HEK293 (cell line): ENCODE measurements at regions not wholly inside any gene's neighbourhood (a gene's known extent, or its start where the extent isn't known, plus 50 kb on each side); places are given as distances from the start of the nearest gene placed in this dataset.

ENCODE experiments used
- KLF7 ChIP-seq: fragments of 450-650 bp; formaldehyde crosslinking; IDR thresholded peaks from 2 replicates; pipeline ENCODE4 v1.5.1; 2016; ENCODE audit warnings: missing biosample characterization, missing genetic modification characterization, borderline replicate concordance
- MYNN ChIP-seq: fragments of 450-650 bp; formaldehyde crosslinking; IDR thresholded peaks from 2 replicates; pipeline ENCODE4 v1.5.1; 2016; ENCODE audit warnings: missing biosample characterization, missing genetic modification characterization, borderline replicate concordance
- TCF7L2 ChIP-seq: IDR thresholded peaks from 2 replicates; pipeline ENCODE4 v1.6.1; 2011; ENCODE audit warnings: low read depth, mild to moderate bottlenecking, inconsistent platforms, low read length, moderate library complexity, borderline replicate concordance
- ZBTB1 ChIP-seq: fragments of 450-650 bp; formaldehyde crosslinking; IDR thresholded peaks from 2 replicates; pipeline ENCODE4 v1.5.1; 2016; ENCODE audit warnings: missing biosample characterization, missing genetic modification characterization
- ZNF140 ChIP-seq: fragments of 450-650 bp; formaldehyde crosslinking; IDR thresholded peaks from 2 replicates; pipeline ENCODE4 v1.5.1; 2016; ENCODE audit warnings: missing biosample characterization, missing genetic modification characterization
- ZNF155 ChIP-seq: fragments of 450-650 bp; formaldehyde crosslinking; IDR thresholded peaks from 2 replicates; pipeline ENCODE4 v1.5.1; 2016; ENCODE audit warnings: missing biosample characterization, missing genetic modification characterization
- ZNF16 ChIP-seq: fragments of 450-650 bp; formaldehyde crosslinking; IDR thresholded peaks from 2 replicates; pipeline ENCODE4 v1.5.1; 2016; ENCODE audit warnings: low read depth, missing biosample characterization, missing genetic modification characterization
- ZNF202 ChIP-seq: fragments of 450-650 bp; formaldehyde crosslinking; IDR thresholded peaks from 2 replicates; pipeline ENCODE4 v1.5.1; 2016; ENCODE audit warnings: missing biosample characterization, missing genetic modification characterization, borderline replicate concordance
- ZNF214 ChIP-seq: fragments of 450-650 bp; formaldehyde crosslinking; IDR thresholded peaks from 2 replicates; pipeline ENCODE4 v1.5.1; 2017; ENCODE audit warnings: missing biosample characterization, mild to moderate bottlenecking, missing genetic modification characterization, borderline replicate concordance
- ZNF394 ChIP-seq: fragments of 450-650 bp; formaldehyde crosslinking; IDR thresholded peaks from 2 replicates; pipeline ENCODE4 v1.5.1; 2016; ENCODE audit warnings: missing biosample characterization, missing genetic modification characterization, mild to moderate bottlenecking, moderate library complexity, borderline replicate concordance
- ZNF585B ChIP-seq: fragments of 450-650 bp; formaldehyde crosslinking; IDR thresholded peaks from 2 replicates; pipeline ENCODE4 v1.5.1; 2016; ENCODE audit warnings: missing biosample characterization, missing genetic modification characterization
- ZNF600 ChIP-seq: fragments of 450-650 bp; formaldehyde crosslinking; IDR thresholded peaks from 2 replicates; pipeline ENCODE4 v1.5.1; 2016; ENCODE audit warnings: missing biosample characterization, missing genetic modification characterization
- TF ChIP-seq, protein P1 (sequence below): fragments of 450-650 bp; formaldehyde crosslinking; conservative IDR thresholded peaks from 2 replicates; pipeline ENCODE4 v1.5.1; 2016; ENCODE audit warnings: low read depth, missing biosample characterization, missing genetic modification characterization
- TF ChIP-seq, protein P2 (sequence below): fragments of 450-650 bp; formaldehyde crosslinking; IDR thresholded peaks from 2 replicates; pipeline ENCODE4 v1.5.1; 2016; ENCODE audit warnings: missing biosample characterization, missing genetic modification characterization, borderline replicate concordance
- TF ChIP-seq, protein P3 (sequence below): fragments of 450-650 bp; formaldehyde crosslinking; IDR thresholded peaks from 2 replicates; pipeline ENCODE4 v1.5.1; 2016; ENCODE audit warnings: missing biosample characterization, missing genetic modification characterization
- TF ChIP-seq, protein P4 (sequence below): fragments of 450-650 bp; formaldehyde crosslinking; IDR thresholded peaks from 2 replicates; pipeline ENCODE4 v1.5.1; 2016; ENCODE audit warnings: missing biosample characterization, missing genetic modification characterization
- TF ChIP-seq, protein P5 (sequence below): fragments of 450-650 bp; formaldehyde crosslinking; IDR thresholded peaks from 2 replicates; pipeline ENCODE4 v1.5.1; 2016; ENCODE audit warnings: missing biosample characterization, missing genetic modification characterization
- TF ChIP-seq, protein P6 (sequence below): fragments of 450-650 bp; formaldehyde crosslinking; IDR thresholded peaks from 2 replicates; pipeline ENCODE4 v1.5.1; 2016; ENCODE audit warnings: missing biosample characterization, missing genetic modification characterization
- TF ChIP-seq, protein P7 (sequence below): fragments of 450-650 bp; formaldehyde crosslinking; IDR thresholded peaks from 2 replicates; pipeline ENCODE4 v1.5.1; 2016; ENCODE audit warnings: missing biosample characterization, missing genetic modification characterization, low read depth

DNA sequence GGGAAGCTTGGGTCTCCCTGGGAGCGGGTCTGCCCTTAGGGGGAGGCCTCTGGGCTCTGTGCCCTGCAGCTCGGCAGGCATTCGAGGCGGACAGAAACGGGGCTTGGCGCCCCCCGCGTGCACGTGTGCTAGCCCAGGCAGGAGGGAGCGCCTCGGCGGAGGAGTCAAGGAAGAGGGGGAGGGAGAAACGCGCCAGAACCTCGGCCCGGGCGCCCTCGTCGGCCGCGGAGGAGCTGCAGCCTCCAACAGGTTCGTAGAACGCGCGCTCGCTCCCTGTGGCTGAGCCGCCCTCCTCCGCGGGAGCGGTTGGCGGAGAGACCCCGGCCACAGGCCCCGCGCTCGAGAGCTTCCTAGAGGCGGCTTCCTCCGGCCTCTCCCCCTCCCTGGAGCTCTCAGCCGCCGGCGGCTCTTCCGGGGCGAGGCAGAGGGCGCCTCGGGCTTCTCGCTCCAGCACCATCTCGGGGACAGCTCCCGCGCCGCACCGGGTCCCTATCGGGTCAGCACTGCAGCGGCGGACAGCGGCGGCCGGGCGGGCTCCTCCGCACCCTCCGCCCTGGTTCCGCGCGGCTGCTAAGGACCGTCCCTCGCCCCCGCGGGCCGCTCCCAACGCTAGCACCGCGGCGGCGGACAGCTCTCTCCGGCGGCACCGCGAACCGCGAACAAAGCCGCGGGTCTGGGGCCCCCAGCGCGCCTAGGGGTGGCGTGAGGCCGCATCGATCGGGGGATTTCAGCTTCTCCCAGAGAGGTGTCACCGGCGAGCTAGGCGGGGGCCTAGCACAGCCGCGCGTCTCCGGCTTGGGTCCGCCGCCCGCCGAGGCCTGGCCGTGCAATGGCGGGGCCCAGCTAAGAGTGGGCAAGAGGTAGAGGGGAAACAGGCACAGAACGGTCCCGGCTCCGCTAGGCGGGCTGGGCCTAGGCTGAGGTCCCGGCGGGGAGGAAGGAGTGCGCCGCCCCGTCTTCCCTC is 74.6 kb upstream of the CPLX2 start (continued):
- TF ChIP-seq ZNF202 (no peak), TCF7L2 (no peak), MYNN (tag by site-specific recombination) (no peak; the same call in 1 of the 2 replicates), ZNF214 (tag by site-specific recombination) (no peak), ZNF585B (tag by site-specific recombination) (no peak), ZBTB1 (tag by site-specific recombination) (no peak), ZNF394 (tag by site-specific recombination) (peak; percentile 38; the same call in 1 of the 2 replicates), ZNF140 (tag by site-specific recombination) (no peak), ZNF16 (tag by site-specific recombination) (no peak), ZNF600 (tag by site-specific recombination) (peak; percentile 90), ZNF155 (no peak), KLF7 (tag by site-specific recombination) (no peak)
- TF ChIP-seq, protein P1, sequence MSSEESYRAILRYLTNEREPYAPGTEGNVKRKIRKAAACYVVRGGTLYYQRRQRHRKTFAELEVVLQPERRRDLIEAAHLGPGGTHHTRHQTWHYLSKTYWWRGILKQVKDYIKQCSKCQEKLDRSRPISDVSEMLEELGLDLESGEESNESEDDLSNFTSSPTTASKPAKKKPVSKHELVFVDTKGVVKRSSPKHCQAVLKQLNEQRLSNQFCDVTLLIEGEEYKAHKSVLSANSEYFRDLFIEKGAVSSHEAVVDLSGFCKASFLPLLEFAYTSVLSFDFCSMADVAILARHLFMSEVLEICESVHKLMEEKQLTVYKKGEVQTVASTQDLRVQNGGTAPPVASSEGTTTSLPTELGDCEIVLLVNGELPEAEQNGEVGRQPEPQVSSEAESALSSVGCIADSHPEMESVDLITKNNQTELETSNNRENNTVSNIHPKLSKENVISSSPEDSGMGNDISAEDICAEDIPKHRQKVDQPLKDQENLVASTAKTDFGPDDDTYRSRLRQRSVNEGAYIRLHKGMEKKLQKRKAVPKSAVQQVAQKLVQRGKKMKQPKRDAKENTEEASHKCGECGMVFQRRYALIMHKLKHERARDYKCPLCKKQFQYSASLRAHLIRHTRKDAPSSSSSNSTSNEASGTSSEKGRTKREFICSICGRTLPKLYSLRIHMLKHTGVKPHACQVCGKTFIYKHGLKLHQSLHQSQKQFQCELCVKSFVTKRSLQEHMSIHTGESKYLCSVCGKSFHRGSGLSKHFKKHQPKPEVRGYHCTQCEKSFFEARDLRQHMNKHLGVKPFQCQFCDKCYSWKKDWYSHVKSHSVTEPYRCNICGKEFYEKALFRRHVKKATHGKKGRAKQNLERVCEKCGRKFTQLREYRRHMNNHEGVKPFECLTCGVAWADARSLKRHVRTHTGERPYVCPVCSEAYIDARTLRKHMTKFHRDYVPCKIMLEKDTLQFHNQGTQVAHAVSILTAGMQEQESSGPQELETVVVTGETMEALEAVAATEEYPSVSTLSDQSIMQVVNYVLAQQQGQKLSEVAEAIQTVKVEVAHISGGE (tag by site-specific recombination): peak; percentile 36; the same call in 1 of the 2 replicates
- TF ChIP-seq, protein P2, sequence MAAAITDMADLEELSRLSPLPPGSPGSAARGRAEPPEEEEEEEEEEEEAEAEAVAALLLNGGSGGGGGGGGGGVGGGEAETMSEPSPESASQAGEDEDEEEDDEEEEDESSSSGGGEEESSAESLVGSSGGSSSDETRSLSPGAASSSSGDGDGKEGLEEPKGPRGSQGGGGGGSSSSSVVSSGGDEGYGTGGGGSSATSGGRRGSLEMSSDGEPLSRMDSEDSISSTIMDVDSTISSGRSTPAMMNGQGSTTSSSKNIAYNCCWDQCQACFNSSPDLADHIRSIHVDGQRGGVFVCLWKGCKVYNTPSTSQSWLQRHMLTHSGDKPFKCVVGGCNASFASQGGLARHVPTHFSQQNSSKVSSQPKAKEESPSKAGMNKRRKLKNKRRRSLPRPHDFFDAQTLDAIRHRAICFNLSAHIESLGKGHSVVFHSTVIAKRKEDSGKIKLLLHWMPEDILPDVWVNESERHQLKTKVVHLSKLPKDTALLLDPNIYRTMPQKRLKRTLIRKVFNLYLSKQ: no peak
- TF ChIP-seq, protein P3, sequence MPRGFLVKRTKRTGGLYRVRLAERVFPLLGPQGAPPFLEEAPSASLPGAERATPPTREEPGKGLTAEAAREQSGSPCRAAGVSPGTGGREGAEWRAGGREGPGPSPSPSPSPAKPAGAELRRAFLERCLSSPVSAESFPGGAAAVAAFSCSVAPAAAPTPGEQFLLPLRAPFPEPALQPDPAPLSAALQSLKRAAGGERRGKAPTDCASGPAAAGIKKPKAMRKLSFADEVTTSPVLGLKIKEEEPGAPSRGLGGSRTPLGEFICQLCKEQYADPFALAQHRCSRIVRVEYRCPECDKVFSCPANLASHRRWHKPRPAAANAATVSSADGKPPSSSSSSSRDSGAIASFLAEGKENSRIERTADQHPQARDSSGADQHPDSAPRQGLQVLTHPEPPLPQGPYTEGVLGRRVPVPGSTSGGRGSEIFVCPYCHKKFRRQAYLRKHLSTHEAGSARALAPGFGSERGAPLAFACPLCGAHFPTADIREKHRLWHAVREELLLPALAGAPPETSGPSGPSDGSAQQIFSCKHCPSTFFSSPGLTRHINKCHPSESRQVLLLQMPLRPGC (tag by site-specific recombination): no peak
- TF ChIP-seq, protein P4, sequence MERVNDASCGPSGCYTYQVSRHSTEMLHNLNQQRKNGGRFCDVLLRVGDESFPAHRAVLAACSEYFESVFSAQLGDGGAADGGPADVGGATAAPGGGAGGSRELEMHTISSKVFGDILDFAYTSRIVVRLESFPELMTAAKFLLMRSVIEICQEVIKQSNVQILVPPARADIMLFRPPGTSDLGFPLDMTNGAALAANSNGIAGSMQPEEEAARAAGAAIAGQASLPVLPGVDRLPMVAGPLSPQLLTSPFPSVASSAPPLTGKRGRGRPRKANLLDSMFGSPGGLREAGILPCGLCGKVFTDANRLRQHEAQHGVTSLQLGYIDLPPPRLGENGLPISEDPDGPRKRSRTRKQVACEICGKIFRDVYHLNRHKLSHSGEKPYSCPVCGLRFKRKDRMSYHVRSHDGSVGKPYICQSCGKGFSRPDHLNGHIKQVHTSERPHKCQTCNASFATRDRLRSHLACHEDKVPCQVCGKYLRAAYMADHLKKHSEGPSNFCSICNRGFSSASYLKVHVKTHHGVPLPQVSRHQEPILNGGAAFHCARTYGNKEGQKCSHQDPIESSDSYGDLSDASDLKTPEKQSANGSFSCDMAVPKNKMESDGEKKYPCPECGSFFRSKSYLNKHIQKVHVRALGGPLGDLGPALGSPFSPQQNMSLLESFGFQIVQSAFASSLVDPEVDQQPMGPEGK (tag by site-specific recombination): peak; percentile 77
- TF ChIP-seq, protein P5, sequence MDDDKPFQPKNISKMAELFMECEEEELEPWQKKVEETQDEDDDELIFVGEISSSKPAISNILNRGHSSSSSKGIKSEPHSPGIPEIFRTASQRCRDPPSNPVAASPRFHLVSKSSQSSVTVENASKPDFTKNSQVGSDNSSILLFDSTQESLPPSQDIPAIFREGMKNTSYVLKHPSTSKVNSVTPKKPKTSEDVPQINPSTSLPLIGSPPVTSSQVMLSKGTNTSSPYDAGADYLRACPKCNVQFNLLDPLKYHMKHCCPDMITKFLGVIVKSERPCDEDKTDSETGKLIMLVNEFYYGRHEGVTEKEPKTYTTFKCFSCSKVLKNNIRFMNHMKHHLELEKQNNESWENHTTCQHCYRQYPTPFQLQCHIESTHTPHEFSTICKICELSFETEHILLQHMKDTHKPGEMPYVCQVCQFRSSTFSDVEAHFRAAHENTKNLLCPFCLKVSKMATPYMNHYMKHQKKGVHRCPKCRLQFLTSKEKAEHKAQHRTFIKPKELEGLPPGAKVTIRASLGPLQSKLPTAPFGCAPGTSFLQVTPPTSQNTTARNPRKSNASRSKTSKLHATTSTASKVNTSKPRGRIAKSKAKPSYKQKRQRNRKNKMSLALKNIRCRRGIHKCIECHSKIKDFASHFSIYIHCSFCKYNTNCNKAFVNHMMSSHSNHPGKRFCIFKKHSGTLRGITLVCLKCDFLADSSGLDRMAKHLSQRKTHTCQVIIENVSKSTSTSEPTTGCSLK (tag by site-specific recombination): no peak
- TF ChIP-seq, protein P6, sequence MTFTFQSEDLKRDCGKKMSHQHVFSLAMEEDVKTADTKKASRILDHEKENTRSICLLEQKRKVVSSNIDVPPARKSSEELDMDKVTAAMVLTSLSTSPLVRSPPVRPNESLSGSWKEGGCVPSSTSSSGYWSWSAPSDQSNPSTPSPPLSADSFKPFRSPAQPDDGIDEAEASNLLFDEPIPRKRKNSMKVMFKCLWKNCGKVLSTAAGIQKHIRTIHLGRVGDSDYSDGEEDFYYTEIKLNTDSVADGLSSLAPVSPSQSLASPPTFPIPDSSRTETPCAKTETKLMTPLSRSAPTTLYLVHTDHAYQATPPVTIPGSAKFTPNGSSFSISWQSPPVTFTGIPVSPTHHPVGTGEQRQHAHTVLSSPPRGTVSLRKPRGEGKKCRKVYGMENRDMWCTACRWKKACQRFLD (tag by site-specific recombination): 0 out of 2 replicates have a peak, but pooled peaks have one; percentile 42
- TF ChIP-seq, protein P7, sequence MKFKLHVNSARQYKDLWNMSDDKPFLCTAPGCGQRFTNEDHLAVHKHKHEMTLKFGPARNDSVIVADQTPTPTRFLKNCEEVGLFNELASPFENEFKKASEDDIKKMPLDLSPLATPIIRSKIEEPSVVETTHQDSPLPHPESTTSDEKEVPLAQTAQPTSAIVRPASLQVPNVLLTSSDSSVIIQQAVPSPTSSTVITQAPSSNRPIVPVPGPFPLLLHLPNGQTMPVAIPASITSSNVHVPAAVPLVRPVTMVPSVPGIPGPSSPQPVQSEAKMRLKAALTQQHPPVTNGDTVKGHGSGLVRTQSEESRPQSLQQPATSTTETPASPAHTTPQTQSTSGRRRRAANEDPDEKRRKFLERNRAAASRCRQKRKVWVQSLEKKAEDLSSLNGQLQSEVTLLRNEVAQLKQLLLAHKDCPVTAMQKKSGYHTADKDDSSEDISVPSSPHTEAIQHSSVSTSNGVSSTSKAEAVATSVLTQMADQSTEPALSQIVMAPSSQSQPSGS (tag by site-specific recombination): no peak
